ENCODE measurements at regions not wholly inside any gene's neighbourhood (a gene's known extent, or its start where the extent isn't known, plus 50 kb on each side); places are given as distances from the start of the nearest gene placed in this dataset.

- Histone ChIP-seq H3K27me3 (replicated peaks in 1 of 2; ENCODE audit: control insufficient read depth in 2 of 2, insufficient read depth in 2 of 2, low read length in 1 of 2) (no peaks in the 10 kb centered on the region; a peak in 1 of 4 replicates), H2AFZ (ENCODE audit: control insufficient read depth, low read depth, low read length) (no peak overlapping the region), H3K79me2 (ENCODE audit: control insufficient read depth, insufficient read depth, low read length) (no peaks in the 10 kb centered on the region), H3K9me3 (replicated peaks; ENCODE audit: control insufficient read depth, insufficient read depth, low read length) (no peaks in the 10 kb centered on the region), H3K36me3 (ENCODE audit: control insufficient read depth in 2 of 2, insufficient read depth in 2 of 2, low read length in 1 of 2) (no peaks in the 10 kb centered on the region), H3K9ac (ENCODE audit: control insufficient read depth, insufficient read depth, low read length) (no peak overlapping the region), H3K4me1 (ENCODE audit: control insufficient read depth, insufficient read depth, low read length) (no peaks in the 10 kb centered on the region), H3K4me2 (ENCODE audit: control insufficient read depth, insufficient read depth) (no peak overlapping the region), H4K20me1 (ENCODE audit: control insufficient read depth, insufficient read depth) (no peaks in the 10 kb centered on the region), H3K27ac (ENCODE audit: control insufficient read depth, insufficient read depth) (no peak overlapping the region), H3K4me3 (no peak overlapping the region)
- ChIA-PET CTCF (interaction anchor here (1.2 kb wide), 1 partner anchor 19 kb away, joined by 3 read pairs; no protein-coding TSS in a partner anchor), RAD21 (ENCODE audit: unreplicated experiment) (no interaction called here), POLR2A (no interaction called here), SMC1A (ENCODE audit: uncharacterized antibody, unreplicated experiment) (no interaction called here)
- DNase-seq (ENCODE audit: low read depth, low spot score) (no peak), ATAC-seq (no peak), FAIRE-seq (no peak)
- WGBS (ENCODE audit: insufficient coverage, insufficient replicate concordance, low lambda C conversion rate, missing lambda C conversion rate) = 15% methylated on average over 4 of the region's 4 CpGs
- in situ Hi-C loops (cut with MboI) = no loop called here
- no TSS peak for BruUV-seq (replicated peaks)
- intact Hi-C loops (cut with micrococcal nuclease; ENCODE audit: unreplicated experiment) = no loop called here
- TF ChIP-seq RFX5 (IDR thresholded peaks at IDR 0.05; ENCODE audit: low read depth, low read length) = no peak
- no peak for TF ChIP-seq RELA (IDR thresholded peaks at IDR 0.05; ENCODE audit: borderline replicate concordance, partially characterized antibody)
- TF ChIP-seq MTA2 (IDR thresholded peaks at IDR 0.05; ENCODE audit: low read depth) = no peak
- TF ChIP-seq CBX3 (IDR thresholded peaks at IDR 0.05; ENCODE audit: borderline replicate concordance, low read depth) = no peak
- TF ChIP-seq EGR1 (IDR thresholded peaks at IDR 0.05; ENCODE audit: borderline replicate concordance in 1 of 2, low read depth in 2 of 2, low read length in 2 of 2) = no peak
- no peak for TF ChIP-seq CHD2 (IDR thresholded peaks at IDR 0.05; ENCODE audit: borderline replicate concordance, low read depth, low read length)
- no peak for TF ChIP-seq CREB1 (IDR thresholded peaks at IDR 0.05; ENCODE audit: low read depth)
- no peak for TF ChIP-seq POLR2A (IDR thresholded peaks at IDR 0.05; ENCODE audit: low read depth, low read length)
- no peak for TF ChIP-seq PRDM15 (CRISPR knock-in tag; IDR thresholded peaks at IDR 0.05)
- no peak for TF ChIP-seq ETV6 (conservative IDR thresholded peaks at IDR 0.05 in 1 of 2, IDR thresholded peaks at IDR 0.05 in 1 of 2; ENCODE audit: borderline replicate concordance in 1 of 2, low read depth in 1 of 2)
- no peak for TF ChIP-seq IRF3 (IDR thresholded peaks at IDR 0.05)
- no peak for TF ChIP-seq USF1 (IDR thresholded peaks at IDR 0.05; ENCODE audit: borderline replicate concordance, extremely low read length, insufficient read depth, low read depth, low read length)
- no peak for TF ChIP-seq FOS (IDR thresholded peaks at IDR 0.05; ENCODE audit: borderline replicate concordance, extremely low read depth, insufficient read length)
- TF ChIP-seq ZBTB4 (CRISPR knock-in tag; IDR thresholded peaks at IDR 0.05) = no peak
Measured at GRCh38 chr12:59059088-59059935, 139.0 kb upstream of the LRIG3 start.

Measured in GM12878 (cell line).